KMS-11 (cell line): ENCODE measurements at regions not wholly inside any gene's neighbourhood (a gene's known extent, or its start where the extent isn't known, plus 50 kb on each side); places are given as distances from the start of the nearest gene placed in this dataset.

Experiments
- H2AFZ ChIP-seq: fragments of 200-600 bp; sonication (generic); 2 replicates; pipeline ENCODE4 v1.6.1; 2016; ENCODE audit warnings: antibody characterized with exemption, mixed run types, low read depth
- H3K27ac ChIP-seq: fragments of 200-600 bp; sonication (generic); 2 replicates; pipeline ENCODE4 v1.6.1; 2016; ENCODE audit warnings: mild to moderate bottlenecking, mixed run types
- H3K27me3 ChIP-seq: fragments of 200-600 bp; sonication (generic); 2 replicates; pipeline ENCODE4 v1.6.1; 2017; ENCODE audit warnings: mild to moderate bottlenecking, low read depth, mixed run types, moderate library complexity; ENCODE audit not compliant: insufficient read depth
- H3K36me3 ChIP-seq: fragments of 200-600 bp; sonication (generic); 2 replicates; pipeline ENCODE4 v1.6.1; 2017; ENCODE audit warnings: mild to moderate bottlenecking, mixed run types; ENCODE audit not compliant: insufficient read depth
- H3K4me1 ChIP-seq: fragments of 200-600 bp; sonication (generic); 2 replicates; pipeline ENCODE4 v1.6.1; 2016; ENCODE audit warnings: mild to moderate bottlenecking, low read depth, mixed run types; ENCODE audit not compliant: poor library complexity, severe bottlenecking
- H3K4me2 ChIP-seq: fragments of 200-600 bp; sonication (generic); 2 replicates; pipeline ENCODE4 v1.7.0; 2016; ENCODE audit warnings: mild to moderate bottlenecking, mixed run types
- H3K4me3 ChIP-seq: fragments of 200-600 bp; sonication (generic); IDR thresholded peaks from 2 replicates; pipeline ENCODE4 v1.6.1; 2017; ENCODE audit warnings: low read depth, low read length, mixed read lengths; ENCODE audit not compliant: insufficient read depth
- H3K79me2 ChIP-seq: fragments of 200-600 bp; sonication (generic); 2 replicates; pipeline ENCODE4 v1.6.1; 2016; ENCODE audit warnings: low read depth, mixed run types; ENCODE audit not compliant: insufficient read depth
- H3K9ac ChIP-seq: fragments of 200-600 bp; sonication (generic); 2 replicates; pipeline ENCODE4 v1.6.1; 2016; ENCODE audit warnings: mild to moderate bottlenecking, mixed run types
- H4K20me1 ChIP-seq: fragments of 200-600 bp; sonication (generic); 2 replicates; pipeline ENCODE4 v1.6.1; 2016; ENCODE audit warnings: mild to moderate bottlenecking, mixed run types; ENCODE audit not compliant: insufficient read depth
- TF ChIP-seq, protein P1 (sequence below): fragments of 200-600 bp; sonication (generic); conservative IDR thresholded peaks from 2 replicates; pipeline ENCODE4 v1.6.1; 2017; ENCODE audit warnings: low read depth, mild to moderate bottlenecking, antibody characterized with exemption, low read length, moderate library complexity, mixed read lengths

DNA sequence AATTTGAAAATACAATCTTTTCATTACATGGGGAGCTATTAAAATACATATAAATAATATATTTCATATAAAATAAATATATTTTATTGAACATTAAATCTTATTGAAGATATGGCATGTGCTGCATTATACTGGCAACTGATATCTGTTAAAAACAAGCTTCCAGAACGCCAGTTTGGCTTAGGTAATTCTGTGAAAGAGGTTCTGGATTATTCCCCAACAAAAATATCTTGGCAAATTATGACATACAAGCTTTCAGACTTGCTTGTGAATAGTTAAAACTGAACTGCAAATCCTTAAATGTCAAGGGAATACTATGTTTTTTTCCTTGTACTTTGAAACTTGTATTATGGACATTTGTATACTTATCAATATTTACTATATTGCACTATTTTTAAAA, 210.2 kb upstream of the LCORL start:
- Histone ChIP-seq H3K27ac (no peak overlapping the region), H3K36me3 (no peaks in the 10 kb centered on the region), H3K27me3 (no peaks in the 10 kb centered on the region), H3K4me2 (no peak overlapping the region), H4K20me1 (no peaks in the 10 kb centered on the region), H3K4me3 (no peak overlapping the region), H3K79me2 (no peaks in the 10 kb centered on the region), H3K9ac (no peak overlapping the region), H2AFZ (no peak overlapping the region), H3K4me1 (no peaks in the 10 kb centered on the region)
- TF ChIP-seq, protein P1, sequence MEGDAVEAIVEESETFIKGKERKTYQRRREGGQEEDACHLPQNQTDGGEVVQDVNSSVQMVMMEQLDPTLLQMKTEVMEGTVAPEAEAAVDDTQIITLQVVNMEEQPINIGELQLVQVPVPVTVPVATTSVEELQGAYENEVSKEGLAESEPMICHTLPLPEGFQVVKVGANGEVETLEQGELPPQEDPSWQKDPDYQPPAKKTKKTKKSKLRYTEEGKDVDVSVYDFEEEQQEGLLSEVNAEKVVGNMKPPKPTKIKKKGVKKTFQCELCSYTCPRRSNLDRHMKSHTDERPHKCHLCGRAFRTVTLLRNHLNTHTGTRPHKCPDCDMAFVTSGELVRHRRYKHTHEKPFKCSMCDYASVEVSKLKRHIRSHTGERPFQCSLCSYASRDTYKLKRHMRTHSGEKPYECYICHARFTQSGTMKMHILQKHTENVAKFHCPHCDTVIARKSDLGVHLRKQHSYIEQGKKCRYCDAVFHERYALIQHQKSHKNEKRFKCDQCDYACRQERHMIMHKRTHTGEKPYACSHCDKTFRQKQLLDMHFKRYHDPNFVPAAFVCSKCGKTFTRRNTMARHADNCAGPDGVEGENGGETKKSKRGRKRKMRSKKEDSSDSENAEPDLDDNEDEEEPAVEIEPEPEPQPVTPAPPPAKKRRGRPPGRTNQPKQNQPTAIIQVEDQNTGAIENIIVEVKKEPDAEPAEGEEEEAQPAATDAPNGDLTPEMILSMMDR = no peak

DNA sequence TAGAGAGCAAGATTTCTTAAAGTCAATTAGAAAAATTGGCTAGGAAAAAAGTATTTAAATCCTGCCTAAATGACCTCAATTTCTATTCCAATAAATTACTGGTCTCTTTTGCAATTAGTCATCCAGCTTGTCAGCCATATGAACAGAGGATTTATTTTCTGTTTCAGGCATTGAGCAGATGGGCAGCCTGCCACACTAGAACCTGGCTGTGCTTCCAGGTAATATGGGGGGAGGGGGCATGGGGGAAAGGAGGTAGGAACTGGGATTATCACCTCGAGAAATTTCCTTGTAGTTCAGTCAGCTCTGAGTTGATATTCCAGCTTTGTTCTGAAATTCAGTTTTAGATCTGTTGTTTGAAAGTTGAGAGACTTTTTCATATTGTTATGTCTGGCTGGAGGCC, 206.3 kb upstream of the LCORL start:
- no peaks in the 10 kb centered on the region for H3K79me2 ChIP-seq
- no peaks in the 10 kb centered on the region for H3K27me3 ChIP-seq
- no peaks in the 10 kb centered on the region for H3K36me3 ChIP-seq
- H3K4me3 ChIP-seq = no peak overlapping the region
- no peak overlapping the region for H2AFZ ChIP-seq
- TF ChIP-seq, protein P1 = no peak
- H4K20me1 ChIP-seq = no peaks in the 10 kb centered on the region
- H3K4me1 ChIP-seq = no peaks in the 10 kb centered on the region
- H3K27ac ChIP-seq = no peak overlapping the region
- no peak overlapping the region for H3K4me2 ChIP-seq
- no peak overlapping the region for H3K9ac ChIP-seq

- peak overlapping the region; percentile 47 for H3K4me3 ChIP-seq
Observed at GRCh38 chr4:18214411-18215055, 193.0 kb upstream of the LCORL start.

GRCh38 chr4:18213576-18214198, 192.1 kb upstream of the LCORL start:
- Histone ChIP-seq H4K20me1 (no peaks in the 10 kb centered on the region), H2AFZ (no peak overlapping the region), H3K36me3 (no peaks in the 10 kb centered on the region), H3K4me2 (peak overlapping the region; percentile 83), H3K9ac (no peak overlapping the region), H3K27me3 (no peaks in the 10 kb centered on the region), H3K4me1 (peaks cover 37% of the 10 kb centered on the region), H3K4me3 (peak overlapping the region; percentile 47), H3K27ac (peak overlapping the region; percentile 62; the same call in 1 of the 2 replicates), H3K79me2 (no peaks in the 10 kb centered on the region)
- TF ChIP-seq, protein P1 = no peak

More at GRCh38 chr4:18214411-18215055, 193.0 kb upstream of the LCORL start:
- Histone ChIP-seq H3K79me2 (no peaks in the 10 kb centered on the region), H4K20me1 (no peaks in the 10 kb centered on the region), H3K4me2 (peak overlapping the region; percentile 83), H3K27ac (peak overlapping the region; percentile 62), H3K4me1 (peaks cover 37% of the 10 kb centered on the region), H2AFZ (peak overlapping the region; percentile 61; the same call in 1 of the 2 replicates), H3K27me3 (no peaks in the 10 kb centered on the region), H3K36me3 (no peaks in the 10 kb centered on the region), H3K9ac (peak overlapping the region; percentile 19; the same call in 1 of the 2 replicates)
- TF ChIP-seq, protein P1 = no peak
